OCI-LY7 (cell line): ENCODE measurements at regions not wholly inside any gene's neighbourhood (a gene's known extent, or its start where the extent isn't known, plus 50 kb on each side); places are given as distances from the start of the nearest gene placed in this dataset.

Experiments
- BruUV-seq: library from RNA; stranded (reverse); fragments of 400-500 nt; replicated peaks from 2 replicates; lab custom pipeline; 2021; lab: Mats Ljungman, UMichigan
- CTCF ChIA-PET: fragments of 300-600 bp; sonication (Branson Sonifier 250); formaldehyde crosslinking; loops from one replicate; lab custom pipeline; 2022; ENCODE audit warnings: antibody characterized with exemption; ENCODE audit not compliant: unreplicated experiment; lab: Charles Lee
- POLR2A ChIA-PET: fragments of 300-600 bp; sonication (Branson Sonifier 250); formaldehyde crosslinking; loops from one replicate; lab custom pipeline; 2022; ENCODE audit warnings: antibody characterized with exemption; lab: Charles Lee
- DNase-seq: peaks from one replicate; pipeline ENCODE4 v3.0.0-alpha.2; 2015; ENCODE audit warnings: low spot score
- H2AFZ ChIP-seq: fragments of 200-600 bp; sonication (generic), shearing (Covaris generic); 2 replicates; pipeline ENCODE4 v1.6.1; 2014; ENCODE audit warnings: mild to moderate bottlenecking, antibody characterized with exemption, low read length, moderate library complexity
- H3K27ac ChIP-seq: fragments of 200-600 bp; sonication (generic); 2 replicates; pipeline ENCODE4 v1.5.1; 2014; ENCODE audit warnings: mixed run types, low read depth, mild to moderate bottlenecking, moderate library complexity, low read length, inconsistent platforms; ENCODE audit not compliant: poor library complexity, severe bottlenecking
- H3K36me3 ChIP-seq: fragments of 200-600 bp; sonication (generic); 2 replicates; pipeline ENCODE4 v1.6.1; 2014; ENCODE audit warnings: mild to moderate bottlenecking, antibody characterized with exemption, low read length, moderate library complexity, mixed read lengths; ENCODE audit not compliant: insufficient read depth
- H3K4me1 ChIP-seq: fragments of 200-600 bp; sonication (generic); 2 replicates; pipeline ENCODE4 v1.5.1; 2014; ENCODE audit warnings: mild to moderate bottlenecking, low read length; ENCODE audit not compliant: insufficient read depth, poor library complexity, severe bottlenecking
- H3K4me2 ChIP-seq: fragments of 200-600 bp; sonication (generic); 2 replicates; pipeline ENCODE4 v1.6.1; 2014; ENCODE audit warnings: mild to moderate bottlenecking, low read length
- H3K4me3 ChIP-seq: fragments of 200-600 bp; sonication (generic); 2 replicates; pipeline ENCODE4 v1.5.1; 2014; ENCODE audit warnings: mild to moderate bottlenecking, low read depth, low read length; ENCODE audit not compliant: poor library complexity, severe bottlenecking
- H3K79me2 ChIP-seq: fragments of 200-600 bp; sonication (generic); 2 replicates; pipeline ENCODE4 v1.6.1; 2016; ENCODE audit warnings: low read depth, mild to moderate bottlenecking, low read length, moderate library complexity, mixed read lengths; ENCODE audit not compliant: insufficient read depth
- H3K9me2 ChIP-seq: fragments of 200-600 bp; sonication (generic); 2 replicates; pipeline ENCODE4 v1.6.1; 2016; ENCODE audit warnings: mild to moderate bottlenecking, low read length, mixed read lengths; ENCODE audit not compliant: insufficient read depth
- H3K9me3 ChIP-seq: fragments of 200-600 bp; sonication (generic); 2 replicates; pipeline ENCODE4 v1.6.1; 2014; ENCODE audit warnings: mild to moderate bottlenecking, mixed run types, low read length, mixed read lengths
- H4K20me1 ChIP-seq: fragments of 200-600 bp; sonication (generic); 2 replicates; pipeline ENCODE4 v1.6.1; 2014; ENCODE audit warnings: mild to moderate bottlenecking, antibody characterized with exemption, low read length, moderate library complexity, mixed read lengths; ENCODE audit not compliant: insufficient read depth
- CTCF ChIP-seq: fragments of 200-600 bp; sonication (generic); conservative IDR thresholded peaks from 2 replicates; pipeline ENCODE4 v1.5.1; 2014; ENCODE audit warnings: mild to moderate bottlenecking, antibody characterized with exemption, low read length, moderate library complexity, mixed read lengths
- EZH2phosphoT487 ChIP-seq: fragments of 200-600 bp; sonication (generic); IDR thresholded peaks from 2 replicates; pipeline ENCODE4 v1.6.1; 2018; ENCODE audit warnings: low read depth, borderline replicate concordance, mild to moderate bottlenecking, mixed run types, antibody characterized with exemption, low read length, moderate library complexity, mixed read lengths
- intact Hi-C: fragments of 100-400 bp; cut with micrococcal nuclease; formaldehyde crosslinking; loops from one replicate; pipeline ENCODE4 v1.10.0; 2022; ENCODE audit not compliant: unreplicated experiment

GRCh38 chr14:41137741-41138140, 468.9 kb upstream of the LRFN5 start:
- intact Hi-C loops = no loop called here
- DNase-seq = no peak
- no peaks in the 10 kb centered on the region for H3K9me3 ChIP-seq
- ChIA-PET CTCF (no interaction called here), POLR2A (no interaction called here)
- H4K20me1 ChIP-seq = no peaks in the 10 kb centered on the region
- H2AFZ ChIP-seq = no peak overlapping the region
- H3K4me3 ChIP-seq = no peak overlapping the region
- H3K79me2 ChIP-seq = no peaks in the 10 kb centered on the region
- H3K4me1 ChIP-seq = no peaks in the 10 kb centered on the region
- BruUV-seq = no TSS peak
- H3K4me2 ChIP-seq = no peak overlapping the region
- H3K27ac ChIP-seq = no peak overlapping the region
- TF ChIP-seq EZH2phosphoT487 (no peak), CTCF (no peak)
- H3K9me2 ChIP-seq = no peaks in the 10 kb centered on the region
- no peaks in the 10 kb centered on the region for H3K36me3 ChIP-seq

GRCh38 chr14:41130274-41130673, 476.4 kb upstream of the LRFN5 start:
- TF ChIP-seq CTCF (no peak), EZH2phosphoT487 (no peak)
- Histone ChIP-seq H3K79me2 (no peaks in the 10 kb centered on the region), H4K20me1 (no peaks in the 10 kb centered on the region), H3K9me2 (no peaks in the 10 kb centered on the region), H3K27ac (no peak overlapping the region), H3K4me3 (no peak overlapping the region), H3K4me1 (no peaks in the 10 kb centered on the region), H3K9me3 (no peaks in the 10 kb centered on the region), H3K4me2 (no peak overlapping the region), H3K36me3 (no peaks in the 10 kb centered on the region), H2AFZ (no peak overlapping the region)
- no TSS peak for BruUV-seq
- POLR2A ChIA-PET = interaction anchor here (0.5 kb wide), 1 partner anchor 368 kb away, joined by 3 read pairs; no protein-coding TSS in a partner anchor
- no peak for DNase-seq
- intact Hi-C loops = no loop called here
- CTCF ChIA-PET = no interaction called here

- no peaks in the 10 kb centered on the region for H3K9me3 ChIP-seq
- ChIA-PET POLR2A (interaction anchor here (0.7 kb wide), 1 partner anchor 910 kb away, joined by 4 read pairs; no protein-coding TSS in a partner anchor), CTCF (no interaction called here)
- H3K79me2 ChIP-seq = no peaks in the 10 kb centered on the region
- H2AFZ ChIP-seq = no peak overlapping the region
- H3K9me2 ChIP-seq = no peaks in the 10 kb centered on the region
- H4K20me1 ChIP-seq = no peaks in the 10 kb centered on the region
- TF ChIP-seq CTCF (no peak), EZH2phosphoT487 (no peak)
- no peak for DNase-seq
- intact Hi-C loops = no loop called here
- no peak overlapping the region for H3K27ac ChIP-seq
- H3K4me3 ChIP-seq = no peak overlapping the region
- H3K4me2 ChIP-seq = no peak overlapping the region
- BruUV-seq = no TSS peak
- no peaks in the 10 kb centered on the region for H3K4me1 ChIP-seq
- H3K36me3 ChIP-seq = no peaks in the 10 kb centered on the region
These were observed 486.3 kb upstream of the LRFN5 start for GRCh38 chr14:41120402-41120801.
